GM23338 (cell line): ENCODE measurements at regions not wholly inside any gene's neighbourhood (a gene's known extent, or its start where the extent isn't known, plus 50 kb on each side); places are given as distances from the start of the nearest gene placed in this dataset.

Experiments used
- CTCF ChIP-seq, 2 experiments: fragments of 200-600 bp in 1 of 2; sonication (generic) in 1 of 2; conservative IDR thresholded peaks; 2 replicates each; pipeline versions ENCODE4 v1.5.1 to v1.6.1; 2016 to 2017; ENCODE audit warnings: antibody characterized with exemption in 2 of 2, low read depth in 2 of 2, mild to moderate bottlenecking in 2 of 2, moderate library complexity in 1 of 2
- EZH2 ChIP-seq: fragments of 200-600 bp; sonication (generic); IDR thresholded peaks from one replicate; pipeline ENCODE4 v1.8.0; 2017; ENCODE audit warnings: antibody characterized with exemption, mild to moderate bottlenecking, low read depth; ENCODE audit not compliant: unreplicated experiment
- POLR2AphosphoS5 ChIP-seq: IDR thresholded peaks from 2 replicates; pipeline ENCODE4 v1.6.1; 2016; ENCODE audit warnings: antibody characterized with exemption, low read depth
- REST ChIP-seq: IDR thresholded peaks from one replicate; pipeline ENCODE4 v1.6.1; 2018; ENCODE audit warnings: antibody characterized with exemption; ENCODE audit not compliant: unreplicated experiment

- TF ChIP-seq CTCF (conservative IDR thresholded peaks at IDR 0.05; ENCODE audit: low read depth in 2 of 2), result no peak
- TF ChIP-seq REST, result no peak
- no peak for TF ChIP-seq EZH2
- no peak for TF ChIP-seq POLR2AphosphoS5
Measured at GRCh38 chr1:17895986-17896385, 140.9 kb downstream of the ACTL8 start.
